KOPT-K1 (cell line): ENCODE measurements at regions not wholly inside any gene's neighbourhood (a gene's known extent, or its start where the extent isn't known, plus 50 kb on each side); places are given as distances from the start of the nearest gene placed in this dataset.
"Not testable (repeated sequence)": the region's sequence is repeated elsewhere in the genome, so short reads cannot be mapped to it uniquely, and the experiment has no call there.

Source experiments
- H3K27ac ChIP-seq: fragments of 200-600 bp; sonication (generic); 2 replicates; pipeline ENCODE4 v1.5.1; 2016; ENCODE audit warnings: antibody characterized with exemption, mild to moderate bottlenecking, low read depth, low read length; ENCODE audit not compliant: poor library complexity, severe bottlenecking
- H3K36me3 ChIP-seq: fragments of 200-600 bp; sonication (generic); 2 replicates; pipeline ENCODE4 v1.5.1; 2017; ENCODE audit warnings: antibody characterized with exemption, mild to moderate bottlenecking, low read length, moderate library complexity; ENCODE audit not compliant: insufficient read depth
- H3K9me3 ChIP-seq: fragments of 200-600 bp; sonication (generic); 2 replicates; pipeline ENCODE4 v1.5.1; 2017; ENCODE audit warnings: antibody characterized with exemption, low read length, mild to moderate bottlenecking; ENCODE audit not compliant: insufficient read depth, poor library complexity, severe bottlenecking

DNA sequence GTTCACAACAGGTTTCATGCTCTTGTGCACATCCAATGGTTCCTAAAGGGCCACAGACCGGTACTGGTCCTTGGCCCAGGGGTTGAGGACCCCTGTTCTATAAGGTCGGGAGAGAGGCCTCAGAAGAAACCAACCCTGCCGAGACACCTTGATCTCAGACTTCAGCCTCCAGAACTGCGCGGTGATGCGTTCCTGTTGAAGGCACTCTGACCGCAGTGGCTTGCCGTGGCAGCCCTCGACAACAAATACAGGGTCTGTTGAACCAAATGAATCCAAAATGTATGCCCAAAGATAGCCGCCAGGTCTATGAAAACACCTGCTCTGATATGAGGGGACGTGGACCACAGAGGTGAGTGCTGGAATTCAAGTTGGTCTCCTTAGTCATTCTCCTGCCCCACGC lies 389.8 kb downstream of the SEC14L1 start:
- Histone ChIP-seq H3K9me3 (peaks cover 13% of the 10 kb centered on the region), H3K36me3 (no peaks in the 10 kb centered on the region), H3K27ac (no peak overlapping the region)

DNA sequence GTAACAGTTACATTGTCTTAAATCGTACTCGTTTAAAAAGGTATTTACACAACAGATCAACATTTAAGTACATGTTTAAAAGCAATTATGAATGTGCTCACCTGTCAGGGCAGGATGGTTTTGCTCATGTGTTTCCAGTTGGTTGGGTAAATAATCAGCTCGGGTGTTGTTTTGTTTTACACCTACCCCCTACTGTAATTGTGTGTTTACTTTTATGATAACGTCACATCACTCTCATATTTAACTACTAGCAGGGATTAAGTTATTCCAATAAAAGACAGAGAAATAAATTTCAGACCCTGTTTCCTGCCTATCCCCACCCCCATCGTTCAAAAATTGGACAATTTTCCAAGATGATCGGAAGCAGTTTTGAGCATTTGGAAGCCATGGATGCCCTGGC lies 390.2 kb downstream of the SEC14L1 start:
- Histone ChIP-seq H3K36me3 (no peaks in the 10 kb centered on the region), H3K9me3 (peaks cover 13% of the 10 kb centered on the region), H3K27ac (no peak overlapping the region)

DNA sequence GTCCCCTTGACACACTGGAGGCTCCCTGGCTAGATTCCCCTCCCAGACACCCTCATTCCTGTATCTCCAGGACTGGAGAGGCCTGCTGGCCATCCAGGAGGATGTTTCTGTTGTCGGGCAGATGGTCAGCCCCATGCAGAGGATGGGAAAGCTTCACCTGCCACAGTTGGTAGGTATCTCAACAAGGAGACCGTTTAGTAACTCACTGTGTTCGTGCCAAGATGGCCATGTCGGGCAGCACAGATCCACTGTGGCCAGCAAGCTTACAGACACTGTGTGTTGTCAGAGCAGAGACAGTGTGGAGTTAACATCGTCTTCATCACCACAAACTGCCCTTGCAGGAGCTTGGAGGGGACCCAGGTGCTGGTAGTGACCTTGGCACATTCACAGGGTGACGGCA lies 390.9 kb downstream of the SEC14L1 start:
- H3K27ac ChIP-seq = no peak overlapping the region
- no peaks in the 10 kb centered on the region for H3K36me3 ChIP-seq
- H3K9me3 ChIP-seq = peaks cover 13% of the 10 kb centered on the region

DNA sequence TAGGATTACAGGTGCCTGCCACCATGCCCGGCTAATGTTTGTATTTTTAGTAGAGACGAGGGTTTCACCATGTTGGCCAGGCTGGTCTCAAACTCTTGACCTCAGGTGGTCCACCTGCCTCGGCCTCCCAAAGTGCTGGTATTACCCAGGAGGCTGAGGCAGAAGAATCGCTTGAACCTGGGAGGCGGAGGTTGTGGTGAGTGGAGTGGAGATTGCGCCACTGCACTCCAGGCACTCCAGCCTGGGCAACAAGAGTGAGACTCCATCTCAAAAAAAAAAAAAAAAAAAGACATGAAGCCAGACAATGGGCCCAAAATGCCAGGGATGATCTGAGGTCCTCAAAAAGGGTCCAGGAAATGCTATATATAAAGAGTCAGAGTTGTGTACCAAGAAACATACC lies 392.9 kb downstream of the SEC14L1 start:
- not testable (repeated sequence) for H3K27ac ChIP-seq, H3K36me3 ChIP-seq
- peaks cover 13% of the 10 kb centered on the region for H3K9me3 ChIP-seq

DNA sequence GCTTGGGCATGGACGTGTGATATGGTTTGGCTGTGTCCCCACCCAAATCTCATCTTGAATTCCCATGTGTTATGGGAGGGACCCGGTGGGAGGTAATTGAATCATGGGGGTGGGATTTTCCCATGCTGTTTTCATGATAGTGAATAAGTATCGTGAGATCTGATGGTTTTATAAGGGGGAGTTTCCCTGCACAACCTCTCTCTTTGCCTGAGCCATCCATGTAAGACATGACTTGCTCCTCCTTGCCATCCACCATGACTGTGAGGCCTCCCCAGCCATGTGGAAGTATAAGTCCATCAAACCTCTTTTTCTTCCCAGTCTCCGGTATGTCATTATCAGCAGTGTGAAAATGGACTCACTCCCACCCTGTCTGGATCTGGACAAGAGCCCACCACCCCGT lies 393.4 kb downstream of the SEC14L1 start:
- Histone ChIP-seq H3K9me3 (peaks cover 13% of the 10 kb centered on the region), H3K27ac (no peak overlapping the region), H3K36me3 (no peaks in the 10 kb centered on the region)

DNA sequence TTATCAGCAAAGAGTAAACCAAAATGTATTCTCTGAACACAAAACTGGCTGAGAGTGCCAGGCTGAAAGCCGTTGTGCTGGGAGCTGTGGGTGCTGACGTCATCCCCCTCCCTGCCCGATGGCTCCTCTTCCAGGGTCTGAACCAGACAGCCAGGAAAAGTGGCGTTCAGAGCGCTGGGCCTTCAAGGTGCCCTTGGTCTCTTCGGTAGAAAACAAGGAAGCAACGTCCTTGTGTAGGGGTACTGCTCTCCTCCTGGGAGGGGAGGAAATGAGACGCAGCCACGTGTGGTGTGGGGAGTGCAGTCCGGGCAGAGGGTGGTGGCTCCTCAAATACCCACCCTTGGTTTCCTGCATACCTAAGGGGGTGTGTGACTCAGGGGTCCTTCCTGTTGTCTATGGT lies 394.7 kb downstream of the SEC14L1 start:
- Histone ChIP-seq H3K27ac (no peak overlapping the region), H3K36me3 (no peaks in the 10 kb centered on the region), H3K9me3 (peaks cover 13% of the 10 kb centered on the region)

DNA sequence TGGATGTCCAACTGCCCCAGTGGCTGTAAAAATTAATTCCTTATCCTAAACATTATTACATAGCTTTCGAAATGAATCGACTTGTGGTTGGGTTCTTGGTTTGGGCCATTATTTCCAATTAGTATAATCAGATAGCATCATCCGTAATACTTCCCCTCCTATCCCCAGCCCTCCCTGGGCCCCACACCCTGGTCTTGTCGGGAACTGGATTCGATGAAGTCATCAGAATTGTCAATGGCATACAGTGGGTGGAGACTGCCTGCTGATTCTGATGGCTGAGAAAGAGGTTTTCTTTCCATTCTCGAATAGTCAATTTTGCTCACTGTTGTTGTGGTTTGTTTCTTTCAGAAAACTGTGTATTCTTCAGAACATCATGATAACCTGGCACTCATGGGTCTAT lies 395.1 kb downstream of the SEC14L1 start:
- peaks cover 13% of the 10 kb centered on the region for H3K9me3 ChIP-seq
- H3K36me3 ChIP-seq = no peaks in the 10 kb centered on the region
- no peak overlapping the region for H3K27ac ChIP-seq

DNA sequence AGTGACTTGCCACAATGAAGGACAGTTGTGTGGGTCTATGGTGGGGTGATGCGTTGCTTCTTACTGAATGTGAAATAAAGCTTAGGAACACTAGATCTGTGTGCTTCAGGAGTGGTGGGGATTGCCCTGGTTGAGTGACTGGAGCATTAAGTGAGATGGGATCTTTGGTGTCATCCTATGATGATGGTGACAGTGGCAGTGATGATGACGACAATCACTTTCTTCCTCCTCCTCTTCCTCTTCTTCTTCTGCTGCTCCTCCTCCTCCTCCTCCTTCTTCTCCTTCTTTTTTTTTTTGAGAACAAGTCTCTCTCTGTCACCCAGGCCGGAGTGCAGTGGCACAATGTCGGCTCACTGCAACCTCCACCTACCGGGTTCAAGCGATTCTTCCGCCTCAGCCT lies 396.8 kb downstream of the SEC14L1 start:
- H3K27ac ChIP-seq = no peak overlapping the region
- H3K36me3 ChIP-seq = no peaks in the 10 kb centered on the region
- H3K9me3 ChIP-seq = peaks cover 13% of the 10 kb centered on the region

DNA sequence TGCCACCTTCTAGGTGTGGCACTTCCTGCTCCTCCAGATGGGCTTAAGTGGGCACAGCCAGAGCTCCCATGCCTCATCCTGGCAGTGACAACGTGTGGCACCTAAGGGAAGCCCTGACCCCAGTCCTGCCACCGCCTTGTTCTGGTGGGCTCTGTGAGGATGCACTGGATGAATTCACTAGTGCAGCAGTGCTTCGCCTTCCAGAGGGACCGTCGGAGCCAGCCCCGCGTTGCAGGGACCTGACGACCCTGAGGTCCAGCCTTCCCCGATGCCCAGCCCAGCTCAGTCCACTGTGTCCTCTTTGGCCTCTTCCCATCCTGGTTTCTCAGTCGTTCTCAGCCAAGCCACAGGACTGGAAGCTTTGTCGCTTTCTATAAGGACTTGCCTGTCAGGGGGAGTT lies 399.8 kb downstream of the SEC14L1 start:
- Histone ChIP-seq H3K36me3 (no peaks in the 10 kb centered on the region), H3K9me3 (no peaks in the 10 kb centered on the region), H3K27ac (no peak overlapping the region)

DNA sequence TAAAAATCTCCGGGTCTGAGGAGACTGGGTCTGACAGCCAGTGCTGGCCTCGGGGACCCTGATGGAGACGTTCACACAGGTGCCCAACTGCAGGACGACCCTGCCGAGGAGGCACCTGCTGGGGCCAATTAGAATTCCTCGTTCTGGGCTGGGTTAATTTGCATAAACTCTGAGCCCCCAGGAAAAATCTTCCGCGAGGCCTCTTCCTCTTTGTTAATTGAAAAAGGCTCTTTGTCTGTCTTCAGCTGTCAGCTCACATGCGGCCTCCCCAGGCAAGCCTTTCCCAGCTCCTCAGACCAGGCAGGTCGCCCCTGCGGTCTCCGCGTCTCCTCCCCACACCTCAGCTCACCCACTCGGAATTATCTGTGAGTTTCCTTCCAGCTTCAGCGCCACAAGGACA lies 400.2 kb downstream of the SEC14L1 start:
- H3K36me3 ChIP-seq = no peaks in the 10 kb centered on the region
- H3K27ac ChIP-seq = no peak overlapping the region
- no peaks in the 10 kb centered on the region for H3K9me3 ChIP-seq

DNA sequence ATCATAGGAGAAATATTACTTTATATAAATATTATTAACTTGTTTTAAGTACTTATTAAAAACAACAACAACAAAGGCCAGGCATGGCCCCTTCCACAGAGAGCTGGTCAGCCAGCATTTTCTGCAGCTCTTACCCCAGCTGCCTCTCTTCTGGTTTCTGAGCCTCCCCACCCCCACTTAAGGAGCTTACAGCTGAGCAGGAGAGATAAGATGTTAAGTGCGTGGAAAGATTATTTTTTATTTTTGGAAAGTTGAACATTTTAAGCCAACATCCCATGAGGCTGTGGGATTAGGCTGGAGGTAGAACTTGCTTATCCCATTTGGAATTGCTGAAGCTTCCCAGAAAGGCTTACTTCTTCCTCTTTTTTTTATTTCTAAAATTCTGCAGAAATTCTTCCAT lies 401.2 kb downstream of the SEC14L1 start:
- no peaks in the 10 kb centered on the region for H3K36me3 ChIP-seq
- H3K9me3 ChIP-seq = no peaks in the 10 kb centered on the region
- no peak overlapping the region for H3K27ac ChIP-seq

DNA sequence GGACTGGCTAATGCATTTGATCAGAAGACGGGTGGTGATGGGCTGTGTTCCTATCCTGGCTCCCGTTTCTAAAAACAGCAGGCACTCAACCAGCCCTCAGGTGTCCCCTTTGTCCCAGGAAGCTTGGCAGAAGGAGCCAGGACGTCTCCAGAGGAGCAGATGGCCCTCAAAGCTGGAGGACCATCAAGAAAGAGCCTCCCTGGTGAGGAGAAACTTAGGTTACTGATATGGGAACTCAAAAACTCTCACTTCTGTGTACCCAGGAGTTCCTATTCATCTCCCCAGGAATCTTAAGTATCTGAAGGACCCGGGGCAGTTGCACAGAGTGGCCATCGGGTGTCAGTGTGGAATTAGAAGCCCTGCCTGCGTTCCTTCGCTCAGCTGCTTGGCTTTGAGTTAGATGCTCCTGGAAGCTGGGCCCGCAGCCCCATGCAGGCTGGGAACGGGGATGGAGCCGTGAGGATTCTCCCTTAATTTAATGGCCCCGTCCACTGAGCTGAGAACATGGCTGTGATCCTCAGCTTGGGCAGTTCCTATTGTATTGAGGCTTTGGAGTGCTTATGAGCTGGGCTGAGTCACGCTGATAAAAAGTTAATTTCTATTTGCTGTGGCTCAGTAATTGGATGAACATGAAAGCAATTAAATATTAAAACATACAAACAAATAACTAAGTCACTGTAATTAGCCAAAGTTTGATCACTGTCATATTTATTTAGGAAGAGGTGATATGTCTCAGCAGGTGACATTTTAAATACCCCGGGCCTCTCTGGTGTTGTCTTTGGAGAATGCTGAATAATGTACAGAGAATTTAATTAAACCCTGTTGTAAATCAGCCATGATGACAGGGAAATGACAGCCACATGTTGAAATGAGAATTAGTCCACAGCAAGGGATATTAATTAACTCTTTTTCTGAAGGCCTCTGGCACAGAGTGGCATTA lies 402.1 kb downstream of the SEC14L1 start:
- H3K27ac ChIP-seq = no peak overlapping the region
- no peaks in the 10 kb centered on the region for H3K36me3 ChIP-seq
- no peaks in the 10 kb centered on the region for H3K9me3 ChIP-seq

DNA sequence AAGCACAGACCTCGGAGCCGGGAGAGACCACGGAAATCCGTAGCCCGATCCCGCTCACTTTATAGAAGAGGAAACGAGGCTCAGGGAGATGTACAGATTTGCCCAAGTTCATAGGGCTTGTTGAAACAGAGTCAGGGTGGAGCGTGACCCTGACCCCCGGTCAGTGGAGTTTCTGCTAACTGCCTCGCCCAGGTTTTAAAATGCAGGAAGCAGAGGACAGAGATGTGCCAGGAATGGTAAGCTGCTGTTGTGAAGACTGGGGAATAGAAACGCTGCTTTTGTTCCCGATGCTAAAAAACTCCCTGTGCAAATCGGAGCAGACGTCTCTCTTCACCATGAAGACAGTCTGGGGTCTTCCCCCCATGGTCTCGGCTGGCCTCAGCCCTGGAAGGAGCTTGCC lies 403.0 kb downstream of the SEC14L1 start:
- Histone ChIP-seq H3K9me3 (no peaks in the 10 kb centered on the region), H3K36me3 (no peaks in the 10 kb centered on the region), H3K27ac (no peak overlapping the region)

DNA sequence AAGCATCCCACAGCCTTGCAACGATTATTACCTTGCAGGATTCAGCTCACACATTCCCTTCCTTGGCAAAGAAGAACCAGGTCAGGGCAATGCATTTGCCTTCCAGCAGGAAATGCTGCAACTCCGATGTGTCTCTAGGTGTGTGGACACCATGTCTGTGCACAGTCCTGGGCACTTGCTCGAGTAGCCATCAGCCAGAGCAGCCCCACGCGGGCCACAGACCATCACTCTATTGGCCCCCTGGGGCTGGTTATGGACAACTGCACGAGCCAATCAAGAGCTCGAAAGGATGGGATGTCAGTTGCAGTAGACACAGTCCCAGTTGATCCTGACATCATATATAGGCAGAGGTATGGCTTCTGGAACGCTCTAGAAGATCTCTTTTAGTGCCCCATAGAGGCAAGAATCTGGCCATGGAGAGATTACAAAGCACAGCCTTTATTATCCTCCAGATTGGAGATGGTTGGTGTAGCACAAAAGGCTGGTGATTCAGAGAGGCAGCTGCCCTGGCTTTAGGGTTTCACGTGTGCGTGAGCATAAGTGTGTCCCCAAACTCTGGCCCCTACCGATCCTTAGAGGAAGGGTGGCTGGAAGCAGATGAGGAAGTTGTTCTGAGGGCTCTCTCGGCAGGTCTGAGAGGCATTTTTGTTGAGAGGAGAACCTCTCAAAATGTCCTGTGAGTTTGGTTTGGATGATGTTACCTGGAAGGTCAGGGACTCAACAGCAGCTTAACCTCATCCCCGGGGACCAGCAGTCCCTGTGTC lies 403.8 kb downstream of the SEC14L1 start:
- Histone ChIP-seq H3K9me3 (no peaks in the 10 kb centered on the region), H3K27ac (no peak overlapping the region), H3K36me3 (no peaks in the 10 kb centered on the region)

DNA sequence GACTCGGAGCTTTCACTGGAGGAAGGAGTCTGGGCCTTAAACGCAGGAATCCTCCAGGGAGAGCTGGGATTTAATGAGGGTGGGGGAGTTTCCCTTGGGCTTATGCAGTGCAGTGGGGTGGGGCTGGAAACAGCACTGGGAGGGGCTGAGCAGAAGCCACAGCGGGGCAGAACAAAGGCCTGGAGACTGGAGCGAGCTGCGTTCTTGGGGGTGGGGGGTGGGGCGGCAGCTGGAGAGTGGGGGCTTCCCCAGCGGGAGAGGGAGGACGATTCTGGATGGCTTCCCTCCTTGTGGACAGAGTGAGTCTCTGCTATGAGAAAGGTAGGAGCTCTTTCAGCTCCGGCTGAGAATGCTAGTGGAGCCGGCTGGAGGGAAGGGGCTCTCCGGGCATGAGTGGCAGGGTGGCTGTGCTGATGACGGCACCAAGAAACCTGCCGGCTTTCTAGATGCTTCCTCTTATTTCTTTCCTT lies 406.0 kb downstream of the SEC14L1 start:
- Histone ChIP-seq H3K9me3 (no peaks in the 10 kb centered on the region), H3K27ac (no peak overlapping the region), H3K36me3 (no peaks in the 10 kb centered on the region)
